Activated gamma-delta T cell (primary cell): ENCODE measurements at regions not wholly inside any gene's neighbourhood (a gene's known extent, or its start where the extent isn't known, plus 50 kb on each side); places are given as distances from the start of the nearest gene placed in this dataset.
A peak's percentile ranks its signal among the peaks of the same experiment; 100 is the strongest.
"Not testable (repeated sequence)": the region's sequence is repeated elsewhere in the genome, so short reads cannot be mapped to it uniquely, and the experiment has no call there.

ENCODE experiments used
- DNase-seq: peaks from one replicate; lab custom pipeline; 2025; lab: John Stamatoyannopoulos, UW

DNA sequence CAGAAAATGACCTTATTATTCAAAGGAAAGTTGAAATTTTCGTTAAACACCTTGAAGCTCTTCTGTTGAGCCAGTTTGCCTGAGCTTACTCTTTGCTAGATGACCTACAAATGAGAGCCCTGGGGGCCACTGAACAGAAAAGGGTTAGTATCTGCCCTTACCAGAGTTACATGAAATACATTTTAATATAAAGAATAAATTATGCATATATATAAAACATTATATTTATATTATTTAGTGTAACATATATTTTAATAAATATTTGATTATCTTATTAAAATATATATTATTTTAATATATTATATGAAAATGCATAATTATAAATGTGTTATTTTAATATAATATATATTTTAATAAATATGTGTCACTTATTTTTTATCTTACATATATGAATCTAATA lies 628.4 kb upstream of the TPK1 start:
- DNase-seq, result no peak

DNA sequence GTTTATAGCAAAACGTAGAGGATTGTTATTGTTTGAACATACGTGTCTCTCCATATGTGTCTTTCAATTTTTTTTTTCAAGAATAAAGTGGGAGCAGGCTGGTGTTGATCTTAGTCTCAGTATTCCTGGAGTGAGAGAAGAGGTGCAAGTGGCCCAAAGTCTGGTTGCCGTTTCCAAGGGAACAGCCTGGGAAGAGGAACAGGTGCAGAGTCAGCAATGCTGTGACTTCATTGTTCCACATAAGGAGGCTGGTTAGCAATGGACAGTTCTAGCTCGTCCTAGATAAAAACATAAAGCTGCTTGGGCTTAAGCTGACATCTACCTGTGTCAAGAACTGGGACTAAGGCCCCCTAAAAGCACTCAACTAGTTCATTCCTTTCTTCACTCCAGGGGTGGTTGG lies 626.6 kb upstream of the TPK1 start:
- no peak for DNase-seq

DNA sequence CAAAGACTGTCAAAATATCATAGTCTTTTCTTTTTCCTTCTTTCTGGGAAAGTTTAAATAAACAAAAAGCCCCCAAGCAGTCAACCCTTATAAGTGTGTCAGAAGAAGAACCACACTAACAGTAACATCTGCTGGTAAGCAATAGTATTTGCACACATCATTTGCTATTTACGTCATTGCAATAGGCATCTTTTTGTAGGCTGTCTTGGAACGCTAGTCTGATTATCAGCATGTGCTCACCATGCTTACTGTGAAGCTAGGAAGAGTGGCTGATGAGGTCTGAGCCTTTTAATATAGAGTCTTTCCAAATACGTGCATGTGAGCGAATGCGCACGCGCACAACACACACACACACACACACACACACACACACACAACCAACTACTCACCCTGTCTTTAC lies 599.0 kb upstream of the TPK1 start:
- no peak for DNase-seq

DNA sequence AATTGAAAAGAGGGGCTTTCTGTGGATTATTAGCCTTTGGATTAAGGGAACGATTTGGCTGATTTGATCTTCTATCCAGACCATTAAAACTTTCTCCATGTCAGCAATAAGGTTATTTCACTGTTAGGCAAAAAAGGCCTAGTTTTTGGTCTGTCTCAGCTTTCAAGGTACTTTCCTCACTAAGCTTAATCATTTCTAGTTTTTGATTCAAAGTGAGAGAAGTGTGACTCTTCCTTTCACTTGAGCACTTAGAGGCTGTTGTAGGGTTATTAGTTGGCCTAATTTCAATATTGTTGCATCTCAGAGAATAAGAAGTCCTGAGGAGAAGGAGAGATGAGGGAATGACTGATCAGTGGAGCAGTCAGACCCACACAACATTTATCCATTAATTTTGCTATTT lies 596.0 kb upstream of the TPK1 start:
- DNase-seq, result no peak

DNA sequence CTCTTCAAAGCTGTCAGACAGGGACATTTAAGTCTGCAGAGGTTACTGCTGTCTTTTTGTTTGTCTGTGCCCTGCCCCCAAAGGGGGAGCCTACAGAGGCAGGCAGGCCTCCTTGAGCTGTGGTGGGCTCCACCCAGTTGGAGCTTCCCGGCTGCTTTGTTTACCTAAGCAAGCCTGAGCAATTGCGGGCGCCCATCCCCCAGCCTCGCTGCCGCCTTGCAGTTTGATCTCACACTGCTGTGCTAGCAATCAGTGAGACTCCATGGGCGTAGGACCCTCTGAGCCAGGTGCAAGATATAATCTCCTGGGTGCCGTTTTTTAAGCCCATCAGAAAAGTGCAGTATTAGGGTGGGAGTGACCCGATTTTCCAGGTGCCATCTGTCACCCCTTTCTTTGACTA lies 582.6 kb upstream of the TPK1 start:
- not testable (repeated sequence) for DNase-seq

DNA sequence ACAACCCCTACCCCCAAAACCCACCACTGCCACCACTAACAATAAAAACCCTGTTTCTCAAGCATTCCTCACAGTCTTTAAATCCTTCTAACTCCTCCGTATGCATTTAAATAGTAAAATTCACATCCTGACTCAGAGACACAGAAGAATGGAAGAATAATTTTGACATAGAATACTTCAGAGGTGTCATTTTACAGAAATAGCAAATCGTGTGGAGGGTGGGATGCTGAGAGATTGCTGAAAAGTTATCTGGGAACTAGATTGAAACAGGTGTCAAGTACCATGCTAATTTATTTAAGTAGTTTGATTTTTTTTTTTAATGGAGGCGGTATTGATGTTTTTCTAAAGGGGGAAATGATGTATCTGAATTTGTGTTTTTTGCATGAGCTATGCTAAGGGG lies 575.2 kb upstream of the TPK1 start:
- no peak for DNase-seq

DNA sequence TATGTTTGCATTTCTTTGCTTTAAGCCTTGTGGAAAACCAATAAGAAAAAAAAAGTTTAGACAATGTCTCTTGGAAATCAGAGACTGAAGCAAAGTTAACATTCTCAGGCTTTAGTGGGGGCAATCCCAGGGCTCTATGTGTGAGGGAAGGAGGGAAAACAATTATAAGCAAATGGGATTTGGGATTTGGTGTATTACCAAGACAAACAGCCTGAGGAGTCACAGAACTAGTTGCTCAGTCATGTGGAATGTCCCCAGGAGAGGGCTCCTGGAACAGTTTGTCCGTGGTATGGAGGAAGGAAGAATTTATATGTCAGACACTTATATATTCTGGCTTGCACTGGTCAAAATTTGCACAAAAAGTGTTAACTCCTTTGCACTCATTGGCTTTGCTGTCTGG lies 562.9 kb upstream of the TPK1 start:
- no peak for DNase-seq

DNA sequence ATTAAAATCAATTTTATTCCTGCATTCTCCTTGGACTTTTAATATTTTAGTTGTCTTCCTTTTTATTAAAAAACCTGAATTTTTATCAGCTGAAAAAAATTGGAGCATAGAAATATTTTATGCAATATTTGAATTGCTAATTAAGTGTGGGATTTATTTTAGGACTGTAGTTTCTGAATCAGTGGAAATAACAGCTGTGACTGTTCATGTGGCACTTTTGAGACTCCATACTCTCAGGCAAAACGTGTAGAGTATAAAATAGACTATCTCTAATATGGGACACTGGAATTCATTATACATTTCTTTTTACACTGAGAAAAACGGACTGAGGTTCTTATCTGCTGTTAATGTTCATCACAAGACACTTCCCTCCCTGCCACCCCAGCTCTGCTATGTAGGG lies 558.3 kb upstream of the TPK1 start:
- DNase-seq, result no peak

DNA sequence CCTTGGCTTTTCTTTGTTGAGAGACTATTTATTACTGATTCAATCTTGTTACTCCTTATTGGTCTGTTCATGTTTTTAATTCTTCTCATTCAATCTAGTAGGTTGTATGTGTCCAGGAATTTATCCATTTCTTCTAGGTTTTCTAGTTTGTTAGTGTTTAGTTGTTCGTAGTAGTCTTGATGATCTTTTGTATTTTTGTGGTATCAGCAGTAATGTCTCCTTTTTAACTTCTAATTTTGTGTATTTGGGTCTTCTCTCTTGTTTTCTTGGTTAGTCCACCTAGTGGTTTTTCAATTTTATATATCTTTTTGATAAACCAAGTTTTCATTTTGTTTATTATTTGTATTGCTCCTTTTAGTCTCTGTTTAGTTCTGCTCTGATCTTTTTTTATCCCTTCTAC lies 546.9 kb upstream of the TPK1 start:
- DNase-seq, result no peak

DNA sequence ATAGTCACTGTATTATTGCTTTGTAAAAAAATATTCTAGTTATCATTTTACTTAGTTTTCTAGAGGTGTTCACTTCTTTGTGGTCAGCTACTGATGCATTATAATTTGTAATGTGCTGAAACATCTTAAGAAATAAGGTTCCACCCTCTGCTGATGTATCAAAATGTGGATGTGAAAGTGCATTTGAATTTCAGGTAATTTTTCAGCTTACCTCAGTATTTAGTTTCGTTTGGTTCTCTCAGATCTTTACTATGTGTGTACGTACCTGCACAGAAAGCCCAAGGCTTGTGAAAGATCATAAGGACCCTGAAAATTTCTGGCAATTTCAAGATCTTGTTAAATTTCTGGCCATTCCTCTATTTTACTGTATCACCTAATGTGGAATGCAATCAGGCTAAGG lies 542.3 kb upstream of the TPK1 start:
- no peak for DNase-seq

DNA sequence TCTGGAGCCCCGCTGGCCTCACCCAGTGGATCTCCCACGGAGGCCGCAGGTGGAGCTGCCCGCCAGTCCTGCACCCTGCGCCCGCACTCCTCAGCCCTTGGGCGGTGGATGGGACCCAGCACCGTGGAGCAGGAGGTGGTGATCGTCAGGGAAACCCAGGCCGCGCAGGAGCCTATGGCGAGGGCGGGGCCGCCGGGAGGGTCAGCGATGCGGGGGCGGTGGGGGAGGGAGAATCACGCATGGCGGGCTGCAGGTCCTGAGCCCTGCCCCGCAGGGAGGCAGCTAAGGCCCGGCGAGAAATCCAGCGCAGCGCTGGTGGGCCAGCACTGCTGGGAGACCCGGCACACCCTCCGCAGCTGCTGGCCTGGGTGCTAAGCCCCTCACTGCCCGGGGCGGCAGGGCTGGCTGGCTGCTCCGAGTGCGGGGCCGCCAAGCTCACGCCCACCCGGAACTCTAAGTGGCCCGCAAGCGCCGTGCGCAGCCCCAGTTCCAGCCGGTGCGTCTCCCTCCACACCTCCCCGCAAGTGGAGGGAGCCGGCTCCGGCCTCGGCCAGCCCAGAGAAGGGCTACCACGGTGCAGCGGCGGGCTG lies 524.8 kb upstream of the TPK1 start:
- DNase-seq, result peak; percentile 7

DNA sequence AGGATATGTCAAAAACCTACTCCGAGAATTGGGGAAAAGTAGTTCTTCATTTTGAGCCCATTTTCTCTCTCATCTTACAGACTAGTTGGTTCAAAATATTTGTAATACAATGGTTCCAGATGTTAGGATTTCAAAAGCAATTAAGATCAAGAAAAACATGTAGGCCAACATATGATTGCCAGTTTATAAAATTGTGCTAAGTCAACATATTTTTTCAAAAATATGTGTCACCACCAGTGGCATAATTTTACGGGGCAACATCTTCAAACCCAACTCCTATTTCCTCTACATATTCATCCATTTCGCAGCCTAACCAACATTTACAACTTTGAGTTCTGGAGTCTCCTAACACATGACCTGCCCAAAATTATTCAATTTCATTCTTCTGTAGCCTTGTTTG lies 514.5 kb upstream of the TPK1 start:
- DNase-seq, result no peak

DNA sequence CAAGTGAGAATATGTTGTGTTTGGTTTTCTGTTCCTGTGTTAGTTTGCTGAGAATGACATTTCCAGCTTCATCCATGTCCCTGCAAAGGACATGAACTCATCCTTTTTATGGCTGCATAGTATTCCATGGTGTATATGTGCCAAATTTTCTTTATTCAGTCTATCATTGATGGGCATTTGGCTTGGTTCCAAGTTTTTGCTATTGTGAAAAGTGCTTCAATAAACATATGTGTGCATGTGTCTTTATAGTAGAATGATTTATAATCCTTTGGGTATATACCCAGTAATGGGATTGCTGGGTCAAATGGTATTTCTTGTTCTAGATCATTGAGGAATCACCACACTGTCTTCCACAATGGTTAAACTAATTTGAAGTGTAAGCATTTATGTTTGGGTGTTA lies 513.6 kb upstream of the TPK1 start:
- not testable (repeated sequence) for DNase-seq

DNA sequence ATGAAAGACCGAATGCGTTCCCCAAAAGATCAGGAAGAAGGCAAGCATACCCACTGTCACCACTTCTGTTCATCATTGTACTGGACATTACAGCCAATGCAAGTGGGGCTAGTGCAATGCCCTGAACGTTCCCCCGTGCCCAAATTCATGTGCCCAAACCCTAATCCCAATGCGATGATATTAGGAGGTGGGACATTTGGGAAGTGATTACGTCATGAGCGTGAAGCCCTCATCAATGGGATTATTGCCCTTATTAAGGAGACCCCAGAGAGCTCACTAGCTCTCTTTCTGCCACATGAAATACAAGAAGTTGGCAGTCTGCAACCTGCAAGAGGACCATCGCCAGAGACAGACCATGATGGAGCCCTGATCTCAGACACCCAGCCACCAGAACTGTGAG lies 511.4 kb upstream of the TPK1 start:
- DNase-seq, result no peak

DNA sequence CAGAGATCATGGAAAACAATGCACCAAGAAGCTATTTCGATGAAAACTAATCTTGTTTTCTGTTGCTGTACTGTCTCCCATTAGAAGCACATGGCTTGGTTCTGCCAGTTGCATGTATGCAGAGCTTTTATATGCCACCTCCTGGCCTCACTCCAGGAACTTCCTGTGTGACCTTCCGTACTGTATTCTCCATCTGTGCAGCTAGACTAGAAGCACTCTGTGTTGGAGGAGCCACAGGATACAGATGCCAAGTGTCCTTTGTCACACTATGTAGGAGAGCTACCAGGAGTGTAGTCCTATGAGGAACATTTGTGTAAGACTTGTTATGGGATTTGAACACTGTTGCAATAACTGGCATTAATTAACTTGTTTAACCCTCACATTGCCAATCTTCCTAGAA lies 503.5 kb upstream of the TPK1 start:
- no peak for DNase-seq

DNA sequence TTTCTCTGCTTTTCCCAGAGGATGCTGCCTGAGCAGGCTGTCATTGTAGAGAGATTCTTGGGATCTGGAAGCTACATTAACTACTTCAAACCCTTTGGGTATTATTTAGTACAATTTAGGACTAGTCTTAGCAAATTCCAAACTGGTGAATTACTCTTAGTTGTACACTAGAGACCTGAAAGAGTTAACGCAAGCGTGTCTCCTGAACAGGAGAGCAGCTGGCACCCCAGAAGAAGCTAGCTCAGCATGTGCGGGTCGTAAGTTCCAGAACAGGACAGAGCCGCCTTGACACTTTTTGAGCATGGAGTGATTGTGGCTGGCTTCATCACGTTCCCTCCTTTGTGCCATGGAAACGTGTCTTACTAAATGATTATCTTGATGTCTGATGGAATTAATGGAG lies 495.7 kb upstream of the TPK1 start:
- DNase-seq, result no peak

DNA sequence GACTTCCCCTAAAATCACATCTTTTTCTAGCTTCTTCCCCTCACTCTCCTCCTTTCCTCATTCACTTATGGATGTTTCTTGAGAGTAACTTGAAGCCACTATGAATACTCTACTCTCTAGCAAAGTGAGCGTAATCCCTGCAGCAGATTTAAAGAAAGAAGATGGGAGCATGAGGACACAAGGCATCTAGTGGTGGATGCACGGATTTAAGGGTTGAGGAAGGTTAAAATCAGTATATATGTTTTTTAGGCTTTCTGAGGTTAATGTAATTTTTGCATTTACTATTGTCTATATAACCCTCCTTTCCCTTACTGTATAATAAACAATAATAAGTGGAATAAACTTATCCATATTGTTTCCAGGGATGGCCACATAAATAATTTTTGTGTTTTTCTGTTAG lies 495.2 kb upstream of the TPK1 start:
- no peak for DNase-seq

DNA sequence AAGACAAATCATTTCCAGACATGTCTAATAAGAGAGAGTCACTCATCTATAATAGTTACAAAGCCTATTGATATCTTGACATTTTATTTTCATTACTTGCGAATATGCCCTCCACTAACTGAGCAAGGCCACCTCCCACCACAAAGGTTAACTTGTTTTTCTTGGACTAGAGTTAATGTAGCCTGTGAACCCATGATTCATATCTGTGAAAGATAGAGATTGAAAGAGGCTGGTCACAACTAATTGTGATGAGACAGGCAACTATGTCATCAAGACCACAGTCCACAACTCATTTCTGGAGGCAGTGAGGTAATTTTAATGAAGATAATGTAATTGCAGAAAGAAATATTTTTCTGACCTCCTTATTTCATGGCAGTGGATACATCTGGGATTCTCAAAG lies 491.8 kb upstream of the TPK1 start:
- DNase-seq, result no peak

DNA sequence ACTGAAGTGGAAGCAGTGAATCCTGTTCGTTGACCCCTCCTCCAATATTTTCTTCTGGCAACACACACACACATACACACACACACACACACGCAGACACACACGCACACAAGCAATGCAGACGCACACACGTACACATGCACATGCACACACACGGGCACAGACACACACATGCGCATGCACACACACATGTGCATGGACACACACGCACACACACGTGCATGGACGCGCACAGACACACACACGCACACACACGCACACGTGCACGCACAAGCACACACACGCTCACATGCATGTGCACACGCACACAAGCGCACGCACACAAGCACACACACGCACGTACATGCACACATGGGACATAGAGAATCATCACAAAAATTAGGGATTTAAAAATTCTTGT lies 488.2 kb upstream of the TPK1 start:
- no peak for DNase-seq

DNA sequence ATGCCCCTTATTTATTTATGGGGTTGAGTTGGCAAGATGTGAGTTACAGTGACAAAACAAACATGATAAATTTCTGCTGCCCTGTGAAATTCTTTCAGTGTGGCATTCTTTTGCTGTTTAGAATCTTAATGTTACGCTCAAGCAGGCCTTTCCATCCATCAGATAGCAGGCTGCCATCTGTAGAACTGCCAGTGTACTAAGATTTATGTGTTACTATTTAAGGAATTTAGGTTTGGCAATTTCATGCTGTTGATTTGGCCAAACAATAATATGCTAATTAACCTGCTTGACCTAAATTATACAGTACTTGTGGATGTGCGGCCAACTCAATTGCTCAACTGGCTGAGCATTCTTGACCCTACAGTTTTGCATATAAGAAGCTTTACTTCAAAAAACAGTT lies 477.7 kb upstream of the TPK1 start:
- DNase-seq, result no peak

DNA sequence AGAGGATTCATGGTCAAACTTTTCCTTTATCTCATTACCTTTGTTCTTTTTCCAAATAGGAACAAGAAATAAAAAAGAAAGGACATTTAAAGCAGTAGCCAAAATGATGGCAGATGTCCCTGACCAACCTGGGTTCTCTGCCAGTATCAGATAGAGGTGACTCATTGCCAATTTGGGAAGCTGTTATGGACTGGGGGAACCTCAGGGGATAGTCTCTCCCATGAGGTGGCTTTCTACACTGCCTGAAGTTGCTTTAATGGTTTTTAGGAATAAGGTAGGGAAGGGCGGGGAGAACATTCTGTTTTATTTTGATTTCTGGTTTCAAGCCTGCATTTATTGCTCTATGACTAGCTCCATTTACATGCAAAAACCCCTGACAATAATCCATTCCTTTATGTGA lies 457.9 kb upstream of the TPK1 start:
- DNase-seq, result no peak

DNA sequence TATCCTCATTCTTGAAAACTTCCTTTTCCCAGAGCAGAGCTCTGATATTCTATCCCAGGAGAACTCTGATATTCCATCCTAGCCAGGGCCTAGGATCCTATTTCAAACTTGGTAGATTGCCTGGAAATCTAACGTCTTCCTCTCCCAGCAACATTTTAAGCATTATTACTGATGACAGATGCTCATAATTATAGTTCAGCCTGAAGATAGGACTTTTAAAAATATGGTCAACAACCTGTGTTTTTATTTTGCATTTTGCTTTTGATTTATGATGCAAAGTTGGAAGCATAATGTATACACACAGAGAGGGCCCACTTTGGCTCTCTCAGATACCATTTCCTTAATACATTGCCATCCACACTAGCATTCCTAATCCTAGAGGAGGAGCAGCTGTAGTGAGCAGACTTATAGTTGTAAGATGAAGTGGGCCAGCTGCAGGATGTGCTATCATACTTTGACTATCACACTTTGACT lies 457.4 kb upstream of the TPK1 start:
- DNase-seq, result no peak

DNA sequence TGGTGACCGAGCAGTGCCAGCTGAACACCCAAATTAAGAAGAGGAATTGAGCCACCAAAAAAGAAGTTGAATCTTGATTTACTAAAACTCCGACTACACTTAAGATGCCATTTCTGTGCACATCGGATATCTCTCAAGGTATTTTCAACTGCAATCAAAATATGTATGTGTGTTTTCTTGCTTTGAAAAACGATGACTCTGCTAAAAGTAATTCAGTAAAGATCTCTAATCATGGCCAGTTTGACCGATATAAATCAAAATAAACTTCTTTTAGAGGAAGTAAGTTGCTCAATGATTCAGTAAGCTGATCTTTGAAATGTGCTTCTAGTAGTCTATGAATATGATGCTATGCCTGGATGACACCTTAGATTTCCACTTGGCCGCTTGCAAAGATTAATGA lies 453.5 kb upstream of the TPK1 start:
- DNase-seq, result no peak

DNA sequence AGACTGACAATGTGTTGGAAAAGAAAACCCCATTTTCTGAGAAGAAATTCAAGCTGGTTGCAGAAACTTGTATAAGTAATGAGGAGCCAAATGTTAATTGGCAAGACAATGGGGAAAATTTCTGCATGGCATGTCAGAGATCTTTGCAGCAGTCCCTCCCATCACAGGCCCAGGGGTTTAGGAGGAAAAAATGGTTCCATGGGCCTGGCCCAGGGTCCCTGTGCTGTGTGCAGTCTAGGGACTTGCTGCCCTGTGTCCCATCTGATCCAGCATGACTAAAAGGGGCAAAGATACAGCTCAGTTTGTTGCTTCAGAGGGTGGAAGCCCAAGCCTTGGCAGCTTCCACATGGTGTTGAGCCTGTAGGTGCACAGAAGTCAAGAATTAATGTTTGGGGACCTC lies 440.3 kb upstream of the TPK1 start:
- DNase-seq, result no peak
